Gastrocnemius medialis (tissue), 4 donors: ENCODE measurements at regions not wholly inside any gene's neighbourhood (a gene's known extent, or its start where the extent isn't known, plus 50 kb on each side); places are given as distances from the start of the nearest gene placed in this dataset.

Source experiments
- POLR2A ChIP-seq, 2 donors: fragments of 450-650 bp; IDR thresholded peaks; one replicate each; pipeline ENCODE4 v1.6.1; 2017; ENCODE audit warnings: antibody characterized with exemption in 2 of 2, mild to moderate bottlenecking in 2 of 2, moderate library complexity in 2 of 2
- TF ChIP-seq, protein P1 (sequence below), 5 experiments: fragments of 450-650 bp in 3 of 5; fragments of 200-600 bp in 2 of 5; sonication (generic) in 2 of 5; IDR thresholded peaks in 4 of 5; conservative IDR thresholded peaks in 1 of 5; 1 replicate in 4 of 5; 2 replicates in 1 of 5; pipeline ENCODE4 v1.5.1; 2016 to 2019; ENCODE audit warnings: antibody characterized with exemption in 5 of 5, mild to moderate bottlenecking in 3 of 5, moderate library complexity in 3 of 5

DNA sequence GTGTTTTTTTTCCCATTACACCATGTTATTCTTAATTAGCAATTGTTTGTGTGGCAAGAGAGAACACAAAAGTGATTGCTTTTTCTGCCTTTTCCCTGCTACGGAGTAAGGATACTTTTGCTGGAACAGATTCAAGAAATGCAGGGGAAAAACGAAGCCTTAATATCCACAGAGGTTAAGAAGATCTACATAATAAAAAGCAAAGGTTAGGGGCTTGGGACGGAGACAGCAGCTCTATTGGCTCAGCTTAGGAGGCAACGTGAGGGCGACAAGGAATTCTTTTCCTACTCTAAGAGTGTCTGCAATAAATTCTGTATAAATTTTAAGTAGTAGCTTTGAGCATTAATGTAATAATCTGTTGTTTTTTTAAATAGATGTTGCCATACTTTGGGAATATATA, 693.3 kb downstream of the DTWD2 start:
- no peak for TF ChIP-seq POLR2A (IDR thresholded peaks at IDR 0.05)
- TF ChIP-seq, protein P1, sequence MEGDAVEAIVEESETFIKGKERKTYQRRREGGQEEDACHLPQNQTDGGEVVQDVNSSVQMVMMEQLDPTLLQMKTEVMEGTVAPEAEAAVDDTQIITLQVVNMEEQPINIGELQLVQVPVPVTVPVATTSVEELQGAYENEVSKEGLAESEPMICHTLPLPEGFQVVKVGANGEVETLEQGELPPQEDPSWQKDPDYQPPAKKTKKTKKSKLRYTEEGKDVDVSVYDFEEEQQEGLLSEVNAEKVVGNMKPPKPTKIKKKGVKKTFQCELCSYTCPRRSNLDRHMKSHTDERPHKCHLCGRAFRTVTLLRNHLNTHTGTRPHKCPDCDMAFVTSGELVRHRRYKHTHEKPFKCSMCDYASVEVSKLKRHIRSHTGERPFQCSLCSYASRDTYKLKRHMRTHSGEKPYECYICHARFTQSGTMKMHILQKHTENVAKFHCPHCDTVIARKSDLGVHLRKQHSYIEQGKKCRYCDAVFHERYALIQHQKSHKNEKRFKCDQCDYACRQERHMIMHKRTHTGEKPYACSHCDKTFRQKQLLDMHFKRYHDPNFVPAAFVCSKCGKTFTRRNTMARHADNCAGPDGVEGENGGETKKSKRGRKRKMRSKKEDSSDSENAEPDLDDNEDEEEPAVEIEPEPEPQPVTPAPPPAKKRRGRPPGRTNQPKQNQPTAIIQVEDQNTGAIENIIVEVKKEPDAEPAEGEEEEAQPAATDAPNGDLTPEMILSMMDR (IDR thresholded peaks at IDR 0.05 in 4 of 5, conservative IDR thresholded peaks at IDR 0.05 in 1 of 5) = no peak
